Suprapubic skin (tissue), 4 donors: ENCODE measurements at regions not wholly inside any gene's neighbourhood (a gene's known extent, or its start where the extent isn't known, plus 50 kb on each side); places are given as distances from the start of the nearest gene placed in this dataset.
A peak's percentile ranks its signal among the peaks of the same experiment; 100 is the strongest.
"Not testable (repeated sequence)": the region's sequence is repeated elsewhere in the genome, so short reads cannot be mapped to it uniquely, and the experiment has no call there.

ENCODE experiments used
- DNase-seq, 2 donors: peaks; one replicate each; pipeline ENCODE4 v3.0.0-alpha.2; 2019; ENCODE audit warnings: low spot score in 2 of 2
- H3K27ac ChIP-seq: fragments of 200-600 bp; sonication (generic); one replicate; pipeline ENCODE4 v1.5.1; 2019
- H3K27me3 ChIP-seq: fragments of 200-600 bp; sonication (generic); one replicate; pipeline ENCODE4 v1.5.1; 2019
- H3K36me3 ChIP-seq: fragments of 200-600 bp; sonication (generic); one replicate; pipeline ENCODE4 v1.5.1; 2019
- H3K4me1 ChIP-seq: fragments of 200-600 bp; sonication (generic); one replicate; pipeline ENCODE4 v1.5.1; 2019
- H3K4me3 ChIP-seq: fragments of 200-600 bp; sonication (generic); one replicate; pipeline ENCODE4 v1.5.1; 2019; ENCODE audit warnings: mild to moderate bottlenecking
- H3K9me3 ChIP-seq: fragments of 200-600 bp; sonication (generic); one replicate; pipeline ENCODE4 v1.5.1; 2019
- EP300 ChIP-seq: sonication (generic); formaldehyde crosslinking; IDR thresholded peaks from one replicate; pipeline ENCODE4 v1.6.1; 2017; ENCODE audit warnings: antibody characterized with exemption
- POLR2A ChIP-seq, 2 donors: fragments of 450-650 bp; IDR thresholded peaks; one replicate each; pipeline ENCODE4 v1.6.1; 2017; ENCODE audit warnings: antibody characterized with exemption in 2 of 2, mild to moderate bottlenecking in 2 of 2, moderate library complexity in 2 of 2
- POLR2AphosphoS5 ChIP-seq, 3 donors: sonication (generic); formaldehyde crosslinking; IDR thresholded peaks; one replicate each; pipeline ENCODE4 v1.6.1; 2017; ENCODE audit warnings: antibody characterized with exemption in 3 of 3
- WGBS: methylation state at CpG from one replicate; pipeline ENCODE4 v1.1.5; 2018; 5-methylcytosine and 5-hydroxymethylcytosine counted together
- TF ChIP-seq, protein P1 (sequence below), 2 donors: fragments of 200-600 bp in 1 of 2; fragments of 450-650 bp in 1 of 2; sonication (generic) in 1 of 2; IDR thresholded peaks; one replicate each; pipeline ENCODE4 v1.5.1; 2016 to 2019; ENCODE audit warnings: antibody characterized with exemption in 2 of 2, mild to moderate bottlenecking in 1 of 2, moderate library complexity in 1 of 2

DNA sequence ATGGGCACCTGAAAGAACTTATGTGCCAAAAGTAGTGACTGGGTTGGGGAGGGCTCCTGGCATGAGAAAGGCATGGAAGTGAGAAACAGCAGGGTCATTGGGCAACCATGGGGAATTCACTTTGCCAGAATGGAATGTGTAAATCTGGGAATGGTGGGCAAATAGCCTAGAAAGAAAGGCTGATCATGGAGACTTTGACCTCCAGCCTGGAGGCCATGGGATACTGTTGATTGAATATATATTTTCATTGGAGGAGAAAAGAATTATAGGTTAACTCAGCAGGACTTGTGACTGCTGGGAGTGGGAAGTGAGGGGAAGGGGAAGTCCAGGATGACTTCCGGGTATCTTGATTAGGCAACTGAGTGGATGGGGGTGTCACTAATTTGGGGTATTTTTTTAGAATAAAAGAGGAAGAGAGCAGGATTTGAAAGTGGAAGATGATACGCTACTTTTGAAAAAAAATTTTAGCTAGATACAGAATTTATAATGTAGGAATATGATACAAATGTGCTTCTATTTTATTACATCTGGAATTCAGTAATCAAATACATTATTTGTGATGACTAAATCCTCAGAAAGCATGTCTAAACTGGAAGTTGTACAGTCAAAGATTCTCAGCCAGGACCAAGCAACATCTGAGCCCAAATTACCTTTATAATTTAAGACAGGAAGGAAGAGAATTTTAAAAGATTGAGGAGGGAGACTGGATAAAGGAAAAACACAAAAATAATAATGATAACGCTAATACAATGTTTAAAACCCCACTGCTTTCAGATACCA lies 116.2 kb downstream of the GATA6 start:
- H3K4me1 ChIP-seq: peaks cover 29% of the 10 kb centered on the region
- H3K27ac ChIP-seq: peak overlapping the region; percentile 42
- no peaks in the 10 kb centered on the region for H3K36me3 ChIP-seq
- H3K27me3 ChIP-seq: no peaks in the 10 kb centered on the region
- DNase-seq: no peak
- WGBS: 41% methylated on average over 3 of the region's 3 CpGs
- H3K9me3 ChIP-seq: no peaks in the 10 kb centered on the region
- TF ChIP-seq POLR2AphosphoS5 (IDR thresholded peaks at IDR 0.05): no peak
- TF ChIP-seq EP300: no peak
- TF ChIP-seq POLR2A (IDR thresholded peaks at IDR 0.05): no peak
- TF ChIP-seq, protein P1, sequence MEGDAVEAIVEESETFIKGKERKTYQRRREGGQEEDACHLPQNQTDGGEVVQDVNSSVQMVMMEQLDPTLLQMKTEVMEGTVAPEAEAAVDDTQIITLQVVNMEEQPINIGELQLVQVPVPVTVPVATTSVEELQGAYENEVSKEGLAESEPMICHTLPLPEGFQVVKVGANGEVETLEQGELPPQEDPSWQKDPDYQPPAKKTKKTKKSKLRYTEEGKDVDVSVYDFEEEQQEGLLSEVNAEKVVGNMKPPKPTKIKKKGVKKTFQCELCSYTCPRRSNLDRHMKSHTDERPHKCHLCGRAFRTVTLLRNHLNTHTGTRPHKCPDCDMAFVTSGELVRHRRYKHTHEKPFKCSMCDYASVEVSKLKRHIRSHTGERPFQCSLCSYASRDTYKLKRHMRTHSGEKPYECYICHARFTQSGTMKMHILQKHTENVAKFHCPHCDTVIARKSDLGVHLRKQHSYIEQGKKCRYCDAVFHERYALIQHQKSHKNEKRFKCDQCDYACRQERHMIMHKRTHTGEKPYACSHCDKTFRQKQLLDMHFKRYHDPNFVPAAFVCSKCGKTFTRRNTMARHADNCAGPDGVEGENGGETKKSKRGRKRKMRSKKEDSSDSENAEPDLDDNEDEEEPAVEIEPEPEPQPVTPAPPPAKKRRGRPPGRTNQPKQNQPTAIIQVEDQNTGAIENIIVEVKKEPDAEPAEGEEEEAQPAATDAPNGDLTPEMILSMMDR (IDR thresholded peaks at IDR 0.05): no peak
- no peak overlapping the region for H3K4me3 ChIP-seq

DNA sequence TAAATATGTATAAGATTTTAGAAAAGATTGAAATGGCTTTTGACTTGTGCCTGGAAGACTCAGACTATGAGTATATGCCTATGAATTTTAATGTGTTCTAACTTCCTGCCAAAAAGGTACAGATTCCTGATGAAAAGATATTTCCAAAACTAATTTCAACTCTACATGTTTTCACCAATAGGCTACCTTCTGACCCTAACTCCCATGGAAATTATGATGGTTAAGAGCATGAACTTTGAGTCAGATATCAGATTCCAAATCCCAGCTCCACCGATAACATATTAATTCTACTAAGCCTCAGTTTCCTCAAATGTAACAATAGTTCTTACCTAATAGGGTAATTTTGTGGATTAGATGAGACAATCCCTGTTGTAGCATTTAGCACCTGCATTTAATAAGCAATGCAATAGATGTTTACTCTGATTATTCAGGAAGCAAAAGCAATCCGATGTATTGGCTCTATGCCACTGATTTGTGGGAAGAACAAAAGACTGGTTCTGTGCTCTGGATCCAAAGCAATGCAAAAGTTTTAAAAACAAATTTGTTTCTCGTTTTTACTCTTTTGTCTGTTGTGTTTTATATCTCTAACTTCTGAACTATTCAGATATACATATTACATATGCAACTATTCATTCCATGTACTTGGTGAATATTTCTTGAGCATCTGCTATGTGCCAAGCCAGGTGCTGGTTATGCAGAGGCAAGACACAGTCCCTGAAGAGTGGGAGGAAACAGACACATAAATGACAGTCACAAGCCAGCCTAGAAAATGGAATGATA lies 115.4 kb downstream of the GATA6 start:
- Histone ChIP-seq H3K9me3 (no peaks in the 10 kb centered on the region), H3K27me3 (no peaks in the 10 kb centered on the region), H3K4me3 (no peak overlapping the region), H3K27ac (peak overlapping the region; percentile 36), H3K36me3 (no peaks in the 10 kb centered on the region), H3K4me1 (peaks cover 29% of the 10 kb centered on the region)
- DNase-seq: no peak
- 34% methylated on average over 3 of the region's 3 CpGs for WGBS
- TF ChIP-seq, protein P1 (IDR thresholded peaks at IDR 0.05): no peak
- TF ChIP-seq POLR2AphosphoS5 (IDR thresholded peaks at IDR 0.05): no peak
- TF ChIP-seq POLR2A (IDR thresholded peaks at IDR 0.05): no peak
- no peak for TF ChIP-seq EP300

DNA sequence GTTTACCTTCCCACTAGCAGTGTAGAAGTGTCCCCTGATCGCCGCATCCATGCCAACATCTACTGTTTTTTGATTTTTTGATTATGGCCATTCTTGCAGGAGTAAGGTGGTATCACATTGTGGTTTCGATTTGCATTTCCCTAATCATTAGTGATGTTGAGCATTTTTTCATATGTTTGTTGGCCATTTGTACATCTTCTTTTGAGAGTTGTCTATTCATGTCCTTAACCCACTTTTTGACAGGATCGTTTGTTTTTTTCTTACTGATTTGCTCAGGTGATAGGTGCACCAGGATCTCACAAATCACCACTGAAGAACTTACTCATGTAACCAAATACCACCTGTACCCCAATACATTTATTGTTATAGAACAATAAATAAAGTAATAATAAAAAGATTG lies 114.5 kb downstream of the GATA6 start:
- H3K9me3 ChIP-seq, H3K27ac ChIP-seq, H3K36me3 ChIP-seq, DNase-seq, H3K27me3 ChIP-seq, H3K4me3 ChIP-seq: not testable (repeated sequence)
- 87% methylated on average over 4 of the region's 4 CpGs for WGBS
- peaks cover 29% of the 10 kb centered on the region for H3K4me1 ChIP-seq

DNA sequence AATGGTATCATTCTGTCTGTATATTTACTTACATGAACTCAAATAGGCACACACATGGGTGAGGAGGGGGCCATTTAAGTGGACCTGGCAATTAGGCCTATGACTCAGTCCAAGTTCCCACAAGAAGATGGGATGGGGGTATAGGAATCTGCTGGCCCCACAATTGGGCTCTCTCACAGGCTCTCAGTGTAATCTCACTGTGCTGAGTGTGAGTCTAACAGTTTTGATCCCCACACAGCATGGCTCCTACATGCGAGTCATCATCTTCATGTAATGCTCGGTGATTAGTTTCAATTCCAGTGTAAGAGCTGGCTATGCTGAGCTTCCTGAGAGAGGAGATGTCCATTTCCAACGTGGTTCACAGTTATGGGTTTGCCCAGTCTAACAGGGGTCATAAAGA lies 114.0 kb downstream of the GATA6 start:
- 88% methylated on average over 3 of the region's 3 CpGs for WGBS
- Histone ChIP-seq H3K4me1 (peaks cover 29% of the 10 kb centered on the region), H3K36me3 (no peaks in the 10 kb centered on the region), H3K4me3 (no peak overlapping the region), H3K9me3 (no peaks in the 10 kb centered on the region), H3K27ac (no peak overlapping the region), H3K27me3 (no peaks in the 10 kb centered on the region)
- no peak for DNase-seq
- TF ChIP-seq, protein P1 (IDR thresholded peaks at IDR 0.05): no peak
- TF ChIP-seq POLR2AphosphoS5 (IDR thresholded peaks at IDR 0.05): no peak
- TF ChIP-seq POLR2A (IDR thresholded peaks at IDR 0.05): no peak
- TF ChIP-seq EP300: no peak

DNA sequence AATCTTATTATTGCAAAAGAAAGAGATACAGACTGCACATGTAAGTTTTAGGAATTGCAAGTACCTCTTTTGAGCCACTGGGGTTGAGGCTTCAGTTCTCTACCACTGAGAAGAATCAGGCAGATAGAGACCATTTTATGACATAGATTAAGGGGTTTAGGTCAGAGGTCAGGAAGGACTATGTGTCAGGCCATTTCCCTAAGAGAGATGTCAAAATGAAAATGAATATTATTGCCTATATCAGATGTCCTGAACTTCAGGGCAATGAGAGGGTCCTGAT lies 113.7 kb downstream of the GATA6 start:
- Histone ChIP-seq H3K4me1 (peaks cover 29% of the 10 kb centered on the region), H3K9me3 (no peaks in the 10 kb centered on the region), H3K27ac (peak overlapping the region; percentile 5), H3K27me3 (no peaks in the 10 kb centered on the region), H3K36me3 (no peaks in the 10 kb centered on the region), H3K4me3 (no peak overlapping the region)
- TF ChIP-seq, protein P1 (IDR thresholded peaks at IDR 0.05): no peak
- TF ChIP-seq EP300: no peak
- TF ChIP-seq POLR2A (IDR thresholded peaks at IDR 0.05): no peak
- TF ChIP-seq POLR2AphosphoS5 (IDR thresholded peaks at IDR 0.05): no peak
- no peak for DNase-seq
